ENCODE measurements at regions not wholly inside any gene's neighbourhood (a gene's known extent, or its start where the extent isn't known, plus 50 kb on each side); places are given as distances from the start of the nearest gene placed in this dataset.

GRCh38 chr4:32985256-32985655 is 2265.1 kb downstream of the PCDH7 start:
- TF ChIP-seq CTCF (conservative IDR thresholded peaks at IDR 0.05; ENCODE audit: low read length) (no peak), EZH2phosphoT487 (IDR thresholded peaks at IDR 0.05; ENCODE audit: borderline replicate concordance, low read depth, low read length) (no peak)
